ENCODE measurements at regions not wholly inside any gene's neighbourhood (a gene's known extent, or its start where the extent isn't known, plus 50 kb on each side); places are given as distances from the start of the nearest gene placed in this dataset.

DNA sequence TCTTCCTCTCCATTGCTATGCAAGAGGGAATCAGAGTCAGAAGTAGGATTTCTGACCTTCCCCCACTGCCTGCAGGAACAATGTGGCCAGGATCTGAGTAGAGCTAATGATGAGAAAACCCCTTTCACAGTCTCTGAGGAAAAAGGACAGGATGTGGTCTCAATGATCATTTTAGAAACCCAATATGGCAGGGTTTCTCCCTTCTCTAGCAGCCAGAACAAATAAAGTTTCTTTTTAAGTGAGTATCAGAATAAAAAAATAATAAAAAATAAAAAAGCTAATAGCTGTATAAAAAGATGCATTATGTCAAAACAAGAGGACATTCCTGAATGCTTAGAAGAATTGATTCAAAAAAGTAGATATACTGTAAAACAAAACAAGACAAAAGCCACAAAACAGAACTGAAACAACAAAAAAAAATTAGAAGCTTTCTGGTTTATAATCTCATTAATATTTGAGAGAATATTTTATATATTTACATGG, 1124.9 kb upstream of the ZEB2 start:
- intact Hi-C loops (cut with DNase I): no loop called here
- Histone ChIP-seq H3K36me3 (no peaks in the 10 kb centered on the region), H3K27me3 (no peaks in the 10 kb centered on the region), H3K4me3 (no peak overlapping the region), H3K9me3 (no peaks in the 10 kb centered on the region), H3K27ac (no peak overlapping the region), H3K4me1 (no peaks in the 10 kb centered on the region)
- no peak for DNase-seq
- TF ChIP-seq, protein P1, sequence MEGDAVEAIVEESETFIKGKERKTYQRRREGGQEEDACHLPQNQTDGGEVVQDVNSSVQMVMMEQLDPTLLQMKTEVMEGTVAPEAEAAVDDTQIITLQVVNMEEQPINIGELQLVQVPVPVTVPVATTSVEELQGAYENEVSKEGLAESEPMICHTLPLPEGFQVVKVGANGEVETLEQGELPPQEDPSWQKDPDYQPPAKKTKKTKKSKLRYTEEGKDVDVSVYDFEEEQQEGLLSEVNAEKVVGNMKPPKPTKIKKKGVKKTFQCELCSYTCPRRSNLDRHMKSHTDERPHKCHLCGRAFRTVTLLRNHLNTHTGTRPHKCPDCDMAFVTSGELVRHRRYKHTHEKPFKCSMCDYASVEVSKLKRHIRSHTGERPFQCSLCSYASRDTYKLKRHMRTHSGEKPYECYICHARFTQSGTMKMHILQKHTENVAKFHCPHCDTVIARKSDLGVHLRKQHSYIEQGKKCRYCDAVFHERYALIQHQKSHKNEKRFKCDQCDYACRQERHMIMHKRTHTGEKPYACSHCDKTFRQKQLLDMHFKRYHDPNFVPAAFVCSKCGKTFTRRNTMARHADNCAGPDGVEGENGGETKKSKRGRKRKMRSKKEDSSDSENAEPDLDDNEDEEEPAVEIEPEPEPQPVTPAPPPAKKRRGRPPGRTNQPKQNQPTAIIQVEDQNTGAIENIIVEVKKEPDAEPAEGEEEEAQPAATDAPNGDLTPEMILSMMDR (IDR thresholded peaks at IDR 0.05): no peak
- TF ChIP-seq EP300 (IDR thresholded peaks at IDR 0.05): no peak
- no peak for TF ChIP-seq POLR2A (IDR thresholded peaks at IDR 0.05)
- no peak for TF ChIP-seq POLR2AphosphoS5 (IDR thresholded peaks at IDR 0.05)

DNA sequence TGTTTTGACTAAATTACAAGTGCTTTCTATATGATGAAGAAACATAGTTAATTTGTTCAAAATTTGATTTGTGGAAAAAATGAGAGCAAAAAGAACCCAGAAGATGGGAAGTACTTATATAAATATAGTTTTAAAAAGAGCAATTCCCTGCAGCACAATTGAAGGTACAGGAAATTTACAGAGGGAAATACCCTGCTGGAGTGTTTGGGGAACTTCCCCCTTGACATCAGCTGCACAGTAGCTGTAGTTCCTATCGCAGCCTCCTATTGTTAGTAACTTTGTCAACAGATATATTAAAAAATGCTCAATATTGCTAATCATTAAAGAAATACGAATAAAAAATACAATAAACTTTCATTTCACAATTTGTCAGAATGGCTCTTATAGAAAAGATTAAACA, 1118.8 kb upstream of the ZEB2 start:
- no peak for DNase-seq
- Histone ChIP-seq H3K27me3 (no peaks in the 10 kb centered on the region), H3K36me3 (no peaks in the 10 kb centered on the region), H3K4me1 (no peaks in the 10 kb centered on the region), H3K27ac (no peak overlapping the region), H3K4me3 (no peak overlapping the region), H3K9me3 (no peaks in the 10 kb centered on the region)
- TF ChIP-seq POLR2A (IDR thresholded peaks at IDR 0.05) (no peak), POLR2AphosphoS5 (IDR thresholded peaks at IDR 0.05) (no peak), EP300 (IDR thresholded peaks at IDR 0.05) (no peak)
- TF ChIP-seq, protein P1 (IDR thresholded peaks at IDR 0.05): no peak
- 60 to 63% methylated on average over 2 of the region's 2 CpGs for WGBS, 2 donors
- intact Hi-C loops (cut with DNase I): no loop called here

DNA sequence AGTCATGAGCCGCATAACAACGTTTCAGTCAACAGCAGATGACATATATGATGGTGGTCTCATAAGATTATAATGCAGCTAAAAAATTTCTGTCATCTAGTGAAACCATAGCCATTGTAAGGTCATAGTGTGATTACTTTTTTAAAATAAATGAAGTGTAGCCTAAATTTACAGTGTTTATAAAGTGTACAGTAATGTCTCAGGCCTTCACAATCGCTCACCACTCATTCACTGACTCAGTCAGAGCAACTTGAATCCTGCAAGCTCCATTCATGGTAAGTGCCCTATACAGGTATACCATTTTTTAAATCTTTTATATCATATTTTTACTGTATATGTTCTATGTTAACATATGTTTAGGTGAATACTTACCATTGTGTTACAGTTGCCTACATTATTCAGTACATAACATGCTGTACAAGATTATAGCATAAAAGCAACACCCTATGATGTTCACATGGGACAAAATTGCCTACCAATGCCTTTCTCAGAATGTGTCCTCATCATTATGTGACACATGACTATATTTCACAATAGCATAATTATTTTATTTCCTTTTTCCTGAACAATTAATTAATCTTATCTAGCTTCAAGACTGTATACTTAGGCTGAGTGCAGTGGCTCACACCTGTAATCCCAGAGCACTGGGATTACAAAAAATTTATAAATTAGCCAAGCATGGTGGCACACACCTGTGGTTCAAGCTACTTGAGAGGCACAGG, 1115.9 kb upstream of the ZEB2 start:
- intact Hi-C loops (cut with DNase I): no loop called here
- H3K36me3 ChIP-seq: no peaks in the 10 kb centered on the region
- 89 to 93% methylated on average over 3 of the region's 3 CpGs for WGBS, 2 donors

DNA sequence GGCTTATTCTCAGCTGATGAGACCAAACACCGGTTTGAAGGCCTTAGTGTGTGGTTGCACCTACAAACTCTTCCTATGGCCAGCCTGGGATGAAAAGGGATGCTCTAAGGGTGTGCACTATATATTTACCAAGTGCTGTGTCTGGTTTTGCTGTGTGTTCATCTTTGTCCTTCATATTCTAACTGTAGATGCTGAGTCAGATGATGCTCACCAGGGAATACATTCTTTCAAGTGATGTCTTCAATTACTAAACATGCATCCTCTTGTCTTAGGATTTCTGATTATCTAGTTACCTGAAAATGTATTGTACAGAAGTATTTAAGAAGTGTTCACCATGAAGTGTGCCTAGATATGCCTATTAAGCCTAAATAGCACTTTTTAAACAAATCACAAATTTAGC, 1111.6 kb upstream of the ZEB2 start:
- no peak overlapping the region for H3K4me3 ChIP-seq
- WGBS, 2 donors: 85 to 94% methylated on average over 1 of the region's 1 CpG
- no peaks in the 10 kb centered on the region for H3K9me3 ChIP-seq
- H3K36me3 ChIP-seq: no peaks in the 10 kb centered on the region
- no peak for DNase-seq
- TF ChIP-seq EP300 (IDR thresholded peaks at IDR 0.05) (no peak), POLR2A (IDR thresholded peaks at IDR 0.05) (no peak), POLR2AphosphoS5 (IDR thresholded peaks at IDR 0.05) (no peak)
- TF ChIP-seq, protein P1 (IDR thresholded peaks at IDR 0.05): no peak
- intact Hi-C loops (cut with DNase I): no loop called here
- H3K27ac ChIP-seq: no peak overlapping the region
- no peaks in the 10 kb centered on the region for H3K4me1 ChIP-seq
- no peaks in the 10 kb centered on the region for H3K27me3 ChIP-seq

More for the DNA sequence above, 1115.9 kb upstream of the ZEB2 start:
- TF ChIP-seq, protein P1 (IDR thresholded peaks at IDR 0.05): no peak
- TF ChIP-seq EP300 (IDR thresholded peaks at IDR 0.05): no peak
- no peak for TF ChIP-seq POLR2A (IDR thresholded peaks at IDR 0.05)
- TF ChIP-seq POLR2AphosphoS5 (IDR thresholded peaks at IDR 0.05): no peak
- Histone ChIP-seq H3K27ac (no peak overlapping the region), H3K27me3 (no peaks in the 10 kb centered on the region), H3K4me1 (no peaks in the 10 kb centered on the region), H3K4me3 (no peak overlapping the region), H3K9me3 (no peaks in the 10 kb centered on the region)
- DNase-seq: no peak

DNA sequence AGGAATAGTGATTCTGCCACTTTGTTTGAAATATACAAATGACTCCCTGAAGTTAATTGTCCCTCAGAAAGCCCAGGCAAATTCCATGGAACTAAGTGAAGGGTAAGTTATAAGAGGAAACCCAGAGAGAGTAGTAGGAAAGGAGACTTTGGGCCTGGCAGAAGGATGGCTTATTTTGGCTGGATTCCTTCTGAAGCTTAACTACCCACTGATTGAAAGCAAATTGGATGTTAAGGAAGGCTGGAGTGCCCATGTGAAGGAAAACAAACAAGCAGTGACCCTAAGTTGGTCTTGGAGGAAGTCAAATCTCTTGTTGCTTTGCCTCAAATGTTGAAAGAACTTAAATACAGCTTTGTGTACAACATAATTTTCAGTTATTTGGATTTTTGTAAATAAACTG, 1106.4 kb upstream of the ZEB2 start:
- Histone ChIP-seq H3K27me3 (no peaks in the 10 kb centered on the region), H3K36me3 (no peaks in the 10 kb centered on the region), H3K27ac (no peak overlapping the region), H3K4me1 (no peaks in the 10 kb centered on the region), H3K9me3 (no peaks in the 10 kb centered on the region), H3K4me3 (no peak overlapping the region)
- intact Hi-C loops (cut with DNase I): no loop called here
- no peak for DNase-seq
- TF ChIP-seq POLR2AphosphoS5 (IDR thresholded peaks at IDR 0.05) (no peak), POLR2A (IDR thresholded peaks at IDR 0.05) (no peak), EP300 (IDR thresholded peaks at IDR 0.05) (no peak)
- TF ChIP-seq, protein P1 (IDR thresholded peaks at IDR 0.05): no peak

Data from sigmoid colon (tissue), 6 donors.